RWPE1 (cell line): ENCODE measurements at regions not wholly inside any gene's neighbourhood (a gene's known extent, or its start where the extent isn't known, plus 50 kb on each side); places are given as distances from the start of the nearest gene placed in this dataset.

Experiments
- CTCF ChIA-PET: fragments of 350-600 bp; sonication (Branson Sonifier 250); formaldehyde crosslinking; extraction: SDS; loops from one replicate; lab custom pipeline; 2021; lab: Yijun Ruan, JAX
- POLR2A ChIA-PET: fragments of 400-600 bp; formaldehyde crosslinking; extraction: SDS; loops from one replicate; lab custom pipeline; 2020; ENCODE audit warnings: antibody characterized with exemption; ENCODE audit not compliant: low non-redundant PET; lab: Yijun Ruan, JAX
- DNase-seq: peaks from one replicate; pipeline ENCODE4 v3.0.0; 2012; ENCODE audit warnings: low spot score
- H3K27ac ChIP-seq: fragments of 450-650 bp; 2 replicates; pipeline ENCODE4 v1.5.1; 2017
- TF ChIP-seq, protein P1 (sequence below): fragments of 450-650 bp; conservative IDR thresholded peaks from 2 replicates; pipeline ENCODE4 v1.5.1; 2017; ENCODE audit warnings: low read depth, mild to moderate bottlenecking

DNA sequence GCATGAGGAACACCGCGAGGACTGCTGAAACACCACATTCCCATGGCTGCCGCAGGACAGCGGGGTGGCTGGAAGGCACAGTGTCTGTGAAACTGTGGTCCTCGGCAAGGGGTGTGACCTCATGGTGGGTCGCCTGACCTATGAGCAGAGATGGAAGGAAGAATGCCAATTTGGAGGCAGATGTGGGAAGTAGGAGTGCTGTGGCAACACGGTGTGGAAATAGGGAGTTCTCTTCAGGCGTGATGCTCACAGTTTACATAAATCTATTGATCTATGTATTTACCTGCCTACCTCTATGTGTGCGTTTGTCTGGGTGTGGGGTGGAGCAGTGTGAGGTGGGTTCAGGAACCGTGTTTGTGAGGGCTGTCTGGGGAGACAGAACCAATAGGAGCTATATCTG lies 62.3 kb upstream of the LSM6 start:
- TF ChIP-seq, protein P1, sequence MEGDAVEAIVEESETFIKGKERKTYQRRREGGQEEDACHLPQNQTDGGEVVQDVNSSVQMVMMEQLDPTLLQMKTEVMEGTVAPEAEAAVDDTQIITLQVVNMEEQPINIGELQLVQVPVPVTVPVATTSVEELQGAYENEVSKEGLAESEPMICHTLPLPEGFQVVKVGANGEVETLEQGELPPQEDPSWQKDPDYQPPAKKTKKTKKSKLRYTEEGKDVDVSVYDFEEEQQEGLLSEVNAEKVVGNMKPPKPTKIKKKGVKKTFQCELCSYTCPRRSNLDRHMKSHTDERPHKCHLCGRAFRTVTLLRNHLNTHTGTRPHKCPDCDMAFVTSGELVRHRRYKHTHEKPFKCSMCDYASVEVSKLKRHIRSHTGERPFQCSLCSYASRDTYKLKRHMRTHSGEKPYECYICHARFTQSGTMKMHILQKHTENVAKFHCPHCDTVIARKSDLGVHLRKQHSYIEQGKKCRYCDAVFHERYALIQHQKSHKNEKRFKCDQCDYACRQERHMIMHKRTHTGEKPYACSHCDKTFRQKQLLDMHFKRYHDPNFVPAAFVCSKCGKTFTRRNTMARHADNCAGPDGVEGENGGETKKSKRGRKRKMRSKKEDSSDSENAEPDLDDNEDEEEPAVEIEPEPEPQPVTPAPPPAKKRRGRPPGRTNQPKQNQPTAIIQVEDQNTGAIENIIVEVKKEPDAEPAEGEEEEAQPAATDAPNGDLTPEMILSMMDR, result no peak
- CTCF ChIA-PET, result interaction anchor here (0.8 kb wide), 1 partner anchor 18 kb away, joined by 3 read pairs; no protein-coding TSS in a partner anchor
- POLR2A ChIA-PET, result no interaction called here
- no peak for DNase-seq
- H3K27ac ChIP-seq, result no peak overlapping the region

DNA sequence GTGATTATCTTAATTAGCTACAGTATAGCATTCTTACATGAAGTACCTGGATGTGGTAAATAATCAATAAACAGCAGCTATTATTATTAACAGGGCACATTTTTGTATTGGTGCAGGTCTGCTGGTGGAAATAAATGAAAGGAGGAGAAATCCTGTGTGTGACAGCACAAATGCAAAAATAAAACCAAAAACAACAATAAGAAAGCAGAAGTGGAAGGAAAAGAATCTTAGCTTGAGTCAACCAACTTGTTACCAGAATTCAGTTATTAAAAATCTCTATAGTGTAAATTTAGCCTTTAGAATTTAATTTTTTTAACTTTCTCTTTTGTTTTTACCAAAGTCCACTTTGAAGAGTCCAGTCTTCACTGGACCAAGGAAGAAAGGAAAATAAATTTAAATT lies 63.1 kb upstream of the LSM6 start:
- H3K27ac ChIP-seq, result no peak overlapping the region
- POLR2A ChIA-PET, result no interaction called here
- DNase-seq, result no peak
- CTCF ChIA-PET, result interaction anchor here (0.6 to 0.8 kb wide), 3 partner anchors 17 to 314 kb away, joined by 3 to 7 read pairs (median 3); no protein-coding TSS in a partner anchor
- TF ChIP-seq, protein P1, result no peak

DNA sequence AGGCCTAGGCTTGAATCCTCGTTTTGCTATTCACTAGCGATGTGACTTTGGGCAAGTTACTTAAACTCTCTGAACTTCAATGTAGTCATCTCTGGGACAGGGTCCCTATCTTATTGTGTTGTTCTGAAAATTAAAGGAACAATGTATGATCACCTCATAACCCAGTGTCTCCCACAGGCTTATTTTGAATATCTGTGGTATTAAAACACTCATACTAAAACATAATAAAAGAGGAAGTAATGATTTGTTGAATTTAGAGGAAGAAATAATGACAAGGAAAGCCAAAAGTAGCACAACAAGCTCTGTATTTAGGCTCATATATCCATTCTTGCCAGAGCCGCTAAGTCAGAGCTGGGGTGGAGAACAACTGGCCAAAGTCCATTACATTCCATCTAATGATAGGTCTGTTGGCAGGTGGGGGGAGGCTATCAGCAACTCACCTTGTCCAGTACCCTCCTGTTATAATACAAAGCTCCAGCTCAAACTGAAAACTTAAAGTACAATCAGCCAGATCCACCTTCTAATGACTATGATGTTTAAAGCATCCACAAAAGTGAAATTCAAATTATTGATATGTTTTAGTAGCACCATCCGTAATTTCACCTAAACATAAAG lies 64.5 kb upstream of the LSM6 start:
- TF ChIP-seq, protein P1, result no peak
- CTCF ChIA-PET, result interaction anchor here (0.7 to 2.3 kb wide), 2 partner anchors 16 to 201 kb away, joined by 3 to 6 read pairs; no protein-coding TSS in a partner anchor
- no peak for DNase-seq
- POLR2A ChIA-PET, result no interaction called here
- H3K27ac ChIP-seq, result no peak overlapping the region

DNA sequence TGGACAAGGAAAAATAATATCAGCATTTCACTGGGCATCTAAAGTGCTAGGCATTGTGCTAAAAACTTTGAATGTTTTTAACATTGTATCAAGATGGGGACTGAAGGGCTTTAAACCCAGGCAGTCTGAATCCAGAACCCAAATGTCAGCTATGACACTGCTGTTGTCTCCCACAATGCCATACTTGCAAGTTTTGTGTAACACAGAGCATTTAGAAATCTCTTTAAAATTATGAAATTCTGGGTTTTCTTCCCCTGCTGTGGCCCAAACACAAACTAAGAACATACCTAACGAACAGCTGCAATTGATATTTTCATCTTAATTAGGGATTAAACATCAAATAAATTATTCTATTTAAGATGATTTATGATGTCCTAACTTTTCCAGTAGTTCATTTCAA lies 66.8 kb upstream of the LSM6 start:
- no peak for DNase-seq
- ChIA-PET CTCF (interaction anchor here (0.7 kb wide), 1 partner anchor 227 kb away, joined by 3 read pairs; no protein-coding TSS in a partner anchor), POLR2A (no interaction called here)
- H3K27ac ChIP-seq, result no peak overlapping the region
- TF ChIP-seq, protein P1, result no peak

DNA sequence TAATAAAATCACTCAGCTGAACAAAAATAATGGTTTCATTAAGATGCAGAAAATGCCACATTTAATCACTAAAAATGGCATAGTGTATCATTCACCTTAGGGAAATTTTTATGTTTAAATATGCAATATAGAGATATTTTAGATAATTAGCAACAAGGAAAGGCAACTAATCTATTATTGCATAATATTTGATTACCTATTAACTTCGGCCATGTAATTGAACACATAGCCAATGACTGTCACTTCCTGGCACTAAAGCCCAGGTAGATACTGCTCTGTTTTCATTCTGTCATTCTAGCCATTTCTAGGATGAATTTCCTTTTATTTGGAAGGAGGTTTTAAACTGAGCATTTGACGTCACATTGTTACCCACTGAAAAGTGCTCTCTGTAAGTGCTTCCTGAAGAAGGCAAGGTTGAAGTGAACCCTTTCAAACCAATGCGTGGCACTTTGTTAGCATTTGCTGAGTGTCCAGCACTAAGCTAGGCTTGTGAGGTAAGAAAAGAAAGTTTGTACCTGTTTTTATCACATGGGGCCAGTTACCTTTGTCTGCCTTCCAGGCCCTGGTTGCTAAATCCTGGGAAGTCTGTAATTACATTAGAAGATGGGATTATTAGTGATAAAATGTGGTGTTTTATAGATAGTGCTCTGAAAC lies 67.8 kb upstream of the LSM6 start:
- H3K27ac ChIP-seq, result no peak overlapping the region
- no peak for DNase-seq
- ChIA-PET CTCF (interaction anchor here (1.3 kb wide), 1 partner anchor 13 kb away, joined by 5 read pairs; no protein-coding TSS in a partner anchor), POLR2A (interaction anchor here (0.6 kb wide), 1 partner anchor 126 kb away, joined by 4 read pairs; no protein-coding TSS in a partner anchor)
- TF ChIP-seq, protein P1, result no peak

DNA sequence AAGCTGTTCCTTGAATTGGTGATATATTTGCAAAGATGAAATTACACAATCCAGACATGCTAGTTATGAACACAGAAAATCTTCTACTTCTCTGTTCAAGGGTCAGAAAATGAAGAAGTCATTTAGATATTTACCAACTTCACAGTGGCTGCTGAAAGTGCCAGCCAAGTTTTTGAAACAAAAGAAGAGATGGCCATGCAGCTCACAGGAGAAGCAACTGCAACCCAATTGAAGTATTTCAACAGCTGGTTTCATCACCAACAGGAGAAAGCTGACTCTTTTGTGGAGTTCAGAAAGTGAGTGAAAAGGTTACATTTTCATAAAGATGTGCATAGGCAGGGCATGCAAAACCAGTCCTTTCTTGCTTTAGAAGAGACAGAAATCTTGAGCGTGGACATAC lies 70.1 kb upstream of the LSM6 start:
- CTCF ChIA-PET, result no interaction called here
- POLR2A ChIA-PET, result no interaction called here
- TF ChIP-seq, protein P1, result no peak
- DNase-seq, result no peak
- H3K27ac ChIP-seq, result no peak overlapping the region
